ENCODE measurements at regions not wholly inside any gene's neighbourhood (a gene's known extent, or its start where the extent isn't known, plus 50 kb on each side); places are given as distances from the start of the nearest gene placed in this dataset.

DNA sequence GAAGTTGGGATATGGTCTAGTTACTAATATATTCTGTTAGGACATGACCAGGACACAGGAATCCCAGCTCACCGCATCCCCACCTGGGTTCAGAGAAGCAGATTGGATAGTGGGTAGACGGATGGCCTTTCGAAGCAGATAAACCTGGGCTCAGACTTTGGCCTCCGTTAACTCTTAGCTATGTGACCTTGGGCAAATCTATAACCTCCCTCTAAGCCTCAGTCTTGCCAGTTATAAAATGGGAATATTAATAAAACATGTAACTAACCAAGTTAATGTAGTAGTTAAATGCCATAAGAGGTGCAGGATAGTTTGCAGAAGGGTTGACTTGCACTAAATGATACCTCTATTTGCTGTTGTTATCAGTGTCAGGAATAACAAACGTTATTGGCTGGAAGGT is 127.6 kb upstream of the JCAD start:
- Mint-ChIP-seq H3K4me3 (no peak overlapping the region), H3K27me3 (peaks cover 10% of the 10 kb centered on the region), H3K27ac (no peak overlapping the region), H3K9me3 (no peaks in the 10 kb centered on the region), H3K36me3 (ENCODE audit: low read depth) (no peaks in the 10 kb centered on the region), H3K4me1 (ENCODE audit: low read depth) (no peaks in the 10 kb centered on the region)

DNA sequence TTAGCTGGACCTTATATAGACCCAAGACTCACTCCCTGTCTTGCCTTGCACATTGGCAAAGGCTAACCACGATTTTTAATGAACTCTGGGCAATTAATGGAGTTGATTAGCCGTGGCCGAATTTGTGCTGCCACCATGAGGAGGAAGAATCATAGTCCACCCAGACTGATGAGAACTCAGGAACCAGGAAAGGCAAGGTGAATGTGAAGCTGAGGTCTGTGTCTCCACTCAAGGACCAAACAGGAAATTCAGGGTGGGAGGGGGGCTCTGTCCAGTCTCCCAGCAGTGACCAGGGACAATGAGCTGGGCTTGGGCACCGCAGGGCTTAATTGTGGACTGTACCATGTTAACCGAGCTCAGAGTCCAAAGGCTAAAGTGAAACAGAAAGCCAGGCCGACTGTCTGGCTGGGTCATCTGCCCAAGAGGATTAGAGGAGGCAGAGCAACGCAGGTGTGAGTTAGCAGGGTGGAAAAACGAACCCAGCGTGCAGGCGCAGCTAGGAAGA is 127.0 kb upstream of the JCAD start:
- Mint-ChIP-seq H3K4me3 (no peak overlapping the region), H3K4me1 (ENCODE audit: low read depth) (no peaks in the 10 kb centered on the region), H3K36me3 (ENCODE audit: low read depth) (no peaks in the 10 kb centered on the region), H3K27ac (no peak overlapping the region), H3K9me3 (no peaks in the 10 kb centered on the region), H3K27me3 (peaks cover 10% of the 10 kb centered on the region)

DNA sequence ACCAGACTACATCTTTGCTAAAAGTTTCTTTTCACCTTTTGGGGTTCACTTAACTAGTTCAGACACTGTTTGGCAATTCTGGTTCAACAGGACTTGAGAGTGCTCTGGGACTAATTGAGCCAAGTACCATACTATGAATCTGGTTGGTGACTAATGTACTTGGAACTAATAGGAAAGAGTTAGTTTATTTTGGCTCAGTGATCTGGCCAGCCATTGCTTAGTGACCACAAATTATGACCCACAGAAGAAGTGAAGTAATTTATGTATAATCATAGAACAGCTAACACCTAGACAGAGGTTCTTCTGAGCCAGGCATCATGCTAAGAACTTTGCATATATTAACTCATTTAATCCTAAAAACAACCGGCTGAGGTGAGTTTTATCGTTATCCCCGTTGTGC is 126.5 kb upstream of the JCAD start:
- no peaks in the 10 kb centered on the region for H3K9me3 Mint-ChIP-seq
- H3K27me3 Mint-ChIP-seq = peaks cover 10% of the 10 kb centered on the region
- no peak overlapping the region for H3K4me3 Mint-ChIP-seq
- no peaks in the 10 kb centered on the region for H3K4me1 Mint-ChIP-seq (ENCODE audit: low read depth)
- H3K27ac Mint-ChIP-seq = no peak overlapping the region
- H3K36me3 Mint-ChIP-seq (ENCODE audit: low read depth) = no peaks in the 10 kb centered on the region

DNA sequence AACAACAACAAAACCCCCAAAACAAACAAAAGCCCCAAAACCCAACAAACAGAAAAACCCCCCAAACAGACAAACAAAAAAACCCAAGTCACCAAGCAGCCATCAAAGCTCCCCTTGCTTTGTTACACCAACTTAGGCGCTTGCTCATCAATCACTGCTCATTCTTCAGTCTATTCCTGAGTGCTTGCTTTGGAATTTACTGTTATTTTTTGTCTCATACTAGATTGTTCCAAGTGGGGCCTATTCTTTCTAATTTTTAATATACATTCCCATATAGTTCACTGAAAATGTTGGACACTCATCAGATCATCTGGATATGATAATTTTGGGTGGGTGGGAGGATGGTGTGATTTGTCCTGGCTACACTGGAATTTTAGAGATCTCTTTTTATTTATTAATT is 126.0 kb upstream of the JCAD start:
- H3K4me1 Mint-ChIP-seq (ENCODE audit: low read depth) = no peaks in the 10 kb centered on the region
- H3K27ac Mint-ChIP-seq = no peak overlapping the region
- H3K9me3 Mint-ChIP-seq = no peaks in the 10 kb centered on the region
- peaks cover 10% of the 10 kb centered on the region for H3K27me3 Mint-ChIP-seq
- H3K4me3 Mint-ChIP-seq = no peak overlapping the region
- H3K36me3 Mint-ChIP-seq (ENCODE audit: low read depth) = no peaks in the 10 kb centered on the region

DNA sequence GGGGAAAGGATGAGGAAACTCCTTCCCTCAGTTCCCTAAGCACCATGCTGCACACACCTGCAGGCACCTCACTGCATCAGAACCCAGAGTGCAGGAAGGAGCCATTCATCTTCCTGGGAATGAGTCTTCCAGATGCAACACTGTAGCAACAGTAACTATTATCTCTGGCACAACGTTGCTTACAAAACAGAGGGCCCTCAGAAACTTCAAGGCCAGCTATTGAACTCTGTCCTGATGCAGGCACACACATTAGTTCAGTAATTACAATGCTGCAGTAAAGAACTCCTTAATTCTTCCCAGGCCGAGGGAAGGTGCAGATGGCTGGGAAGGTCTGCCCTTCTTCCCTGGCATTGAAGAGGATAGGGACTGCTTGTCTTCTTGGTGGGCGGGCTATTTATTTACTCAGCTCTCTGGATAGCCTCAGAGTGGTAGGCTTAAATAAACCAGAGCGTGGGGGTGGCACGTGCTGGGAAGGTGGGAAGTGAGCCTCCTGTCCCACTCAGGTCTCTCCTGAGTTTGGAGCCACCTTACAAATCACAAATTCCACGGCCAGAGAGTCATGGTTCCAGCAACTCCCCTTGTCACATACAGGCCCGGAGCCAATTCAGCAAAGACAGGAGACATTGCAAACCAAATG is 125.1 kb upstream of the JCAD start:
- H3K4me1 Mint-ChIP-seq (ENCODE audit: low read depth) = no peaks in the 10 kb centered on the region
- H3K27me3 Mint-ChIP-seq = peaks cover 6% of the 10 kb centered on the region
- no peak overlapping the region for H3K27ac Mint-ChIP-seq
- no peaks in the 10 kb centered on the region for H3K36me3 Mint-ChIP-seq (ENCODE audit: low read depth)
- no peak overlapping the region for H3K4me3 Mint-ChIP-seq
- no peaks in the 10 kb centered on the region for H3K9me3 Mint-ChIP-seq

DNA sequence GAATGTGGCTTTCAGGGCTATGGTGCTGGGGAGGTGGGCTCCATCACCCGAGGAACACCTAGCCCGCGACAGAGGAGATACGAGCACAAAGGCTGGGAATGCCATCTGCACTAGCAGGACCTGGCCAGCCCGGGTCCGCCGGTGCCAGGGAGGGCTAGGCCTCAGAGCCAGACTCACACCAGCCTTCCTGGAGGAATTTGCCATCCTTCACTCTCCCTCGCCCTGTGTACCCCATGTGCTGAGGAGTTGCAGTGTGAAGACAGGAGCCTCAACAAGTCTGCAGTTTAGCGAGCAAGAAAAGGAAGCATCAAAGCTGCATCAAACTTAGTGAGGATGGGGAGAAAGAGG is 123.6 kb upstream of the JCAD start:
- no peak overlapping the region for H3K27ac Mint-ChIP-seq
- H3K36me3 Mint-ChIP-seq (ENCODE audit: low read depth) = no peaks in the 10 kb centered on the region
- H3K4me1 Mint-ChIP-seq (ENCODE audit: low read depth) = no peaks in the 10 kb centered on the region
- peaks cover 6% of the 10 kb centered on the region for H3K27me3 Mint-ChIP-seq
- H3K4me3 Mint-ChIP-seq = no peak overlapping the region
- H3K9me3 Mint-ChIP-seq = no peaks in the 10 kb centered on the region

DNA sequence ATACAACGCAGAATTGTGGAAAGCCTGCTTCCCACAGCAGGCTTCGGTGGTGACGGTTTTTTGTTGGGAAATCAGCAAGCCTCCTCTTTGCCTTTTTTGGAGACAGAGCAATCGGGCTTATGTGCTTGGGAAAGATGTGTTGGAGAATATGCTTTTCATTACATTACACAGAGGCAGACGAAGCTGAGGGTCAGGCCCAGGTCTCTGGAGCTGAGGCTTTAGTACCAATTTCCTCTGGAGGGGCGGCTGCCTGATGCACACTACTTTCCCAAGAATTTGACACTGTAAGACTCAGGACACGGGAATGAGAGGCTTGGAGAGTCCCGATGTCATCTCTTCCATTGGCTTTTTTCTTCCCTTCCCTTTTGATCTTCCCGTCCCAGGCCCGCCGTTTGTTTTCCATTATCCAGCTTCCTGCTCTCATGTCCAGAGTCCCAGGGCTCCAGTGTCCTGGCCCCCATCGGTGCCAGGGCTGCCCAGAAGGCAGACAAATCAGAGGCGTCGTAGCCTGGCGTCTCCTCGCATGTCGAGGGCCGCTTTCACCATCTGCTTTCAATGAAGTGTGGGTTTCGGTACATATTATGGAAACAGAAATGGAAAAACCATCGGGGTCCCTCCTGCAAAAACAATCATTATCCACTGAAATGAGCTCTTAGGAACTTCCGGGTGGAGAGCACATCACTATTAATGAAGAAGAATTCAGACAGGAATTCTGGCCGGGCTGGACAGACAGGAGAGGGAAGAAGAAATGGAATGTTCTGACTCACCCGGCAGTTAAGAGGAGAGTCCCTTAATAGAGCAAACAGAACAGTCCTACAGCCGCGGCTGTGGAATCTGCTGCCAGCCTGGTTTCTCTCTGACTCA is 123.0 kb upstream of the JCAD start:
- H3K9me3 Mint-ChIP-seq = no peaks in the 10 kb centered on the region
- no peak overlapping the region for H3K4me3 Mint-ChIP-seq
- H3K27ac Mint-ChIP-seq = no peak overlapping the region
- peaks cover 9% of the 10 kb centered on the region for H3K27me3 Mint-ChIP-seq
- no peaks in the 10 kb centered on the region for H3K4me1 Mint-ChIP-seq (ENCODE audit: low read depth)
- H3K36me3 Mint-ChIP-seq (ENCODE audit: low read depth) = no peaks in the 10 kb centered on the region

DNA sequence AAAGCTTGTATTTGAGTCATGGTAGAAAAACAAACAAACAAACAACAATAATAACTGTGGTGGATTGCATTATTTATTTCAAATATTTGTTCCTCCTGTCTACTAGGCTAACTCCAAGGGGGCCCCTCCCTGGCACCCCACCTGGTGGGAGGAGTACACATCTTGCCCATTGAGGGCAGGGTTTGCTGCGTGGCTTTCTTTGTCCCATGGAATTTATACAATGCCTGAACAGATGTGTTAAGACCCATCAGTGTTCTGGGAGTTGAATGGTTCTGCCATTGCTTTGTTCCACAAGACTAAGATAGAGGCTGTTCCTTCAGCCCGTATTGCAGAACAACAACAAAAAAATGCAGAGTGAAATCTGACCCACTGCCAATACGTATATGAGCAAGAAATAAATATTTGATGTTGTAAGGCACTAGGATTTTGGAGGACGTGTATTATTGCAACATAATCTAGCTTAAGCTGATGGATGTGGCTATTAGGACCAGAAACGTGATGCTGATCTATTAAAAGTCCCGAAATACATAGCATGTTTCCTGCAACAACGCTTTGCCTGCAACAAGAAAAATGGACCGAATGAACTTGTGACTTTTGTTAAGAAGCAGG is 119.1 kb upstream of the JCAD start:
- no peaks in the 10 kb centered on the region for H3K9me3 Mint-ChIP-seq
- no peak overlapping the region for H3K27ac Mint-ChIP-seq
- no peak overlapping the region for H3K4me3 Mint-ChIP-seq
- H3K36me3 Mint-ChIP-seq (ENCODE audit: low read depth) = no peaks in the 10 kb centered on the region
- no peaks in the 10 kb centered on the region for H3K4me1 Mint-ChIP-seq (ENCODE audit: low read depth)
- peaks cover 7% of the 10 kb centered on the region for H3K27me3 Mint-ChIP-seq

DNA sequence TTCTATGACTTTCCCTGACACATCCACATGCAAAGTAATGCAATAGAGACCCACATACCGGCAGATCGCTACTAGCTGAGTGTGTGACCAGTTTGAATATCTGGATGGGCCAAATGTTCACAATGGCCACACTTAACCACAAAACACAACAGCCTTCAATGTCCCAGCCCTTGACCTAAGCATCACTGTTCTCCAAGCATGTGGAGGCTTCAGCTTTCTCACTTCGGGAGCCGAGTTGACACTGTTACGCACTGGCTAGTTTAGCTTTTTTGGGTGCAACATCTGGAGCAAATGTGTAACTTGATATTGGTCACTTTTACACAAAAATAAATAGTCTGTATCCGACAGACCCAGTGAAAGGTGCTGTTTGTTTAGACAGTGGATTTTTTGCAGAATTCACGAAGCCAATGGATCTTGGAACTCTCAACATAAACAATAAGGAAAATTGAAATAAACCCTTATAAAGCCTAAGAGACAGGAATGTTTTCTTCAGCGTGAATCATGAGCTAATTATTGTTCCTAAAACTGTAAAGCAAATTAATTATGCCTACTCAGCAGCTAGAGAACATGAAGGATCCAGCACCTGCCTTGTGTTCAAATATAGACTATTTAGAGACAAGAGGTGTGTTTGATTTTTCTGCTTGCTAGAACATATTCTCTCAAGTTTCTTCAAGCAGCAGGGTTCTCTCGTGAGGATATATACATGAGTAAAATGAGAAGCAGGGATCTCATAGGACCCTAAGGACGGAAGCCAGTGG is 117.6 kb upstream of the JCAD start:
- H3K36me3 Mint-ChIP-seq (ENCODE audit: low read depth) = no peaks in the 10 kb centered on the region
- H3K9me3 Mint-ChIP-seq = no peaks in the 10 kb centered on the region
- no peaks in the 10 kb centered on the region for H3K4me1 Mint-ChIP-seq (ENCODE audit: low read depth)
- no peak overlapping the region for H3K4me3 Mint-ChIP-seq
- H3K27ac Mint-ChIP-seq = no peak overlapping the region
- peaks cover 7% of the 10 kb centered on the region for H3K27me3 Mint-ChIP-seq

DNA sequence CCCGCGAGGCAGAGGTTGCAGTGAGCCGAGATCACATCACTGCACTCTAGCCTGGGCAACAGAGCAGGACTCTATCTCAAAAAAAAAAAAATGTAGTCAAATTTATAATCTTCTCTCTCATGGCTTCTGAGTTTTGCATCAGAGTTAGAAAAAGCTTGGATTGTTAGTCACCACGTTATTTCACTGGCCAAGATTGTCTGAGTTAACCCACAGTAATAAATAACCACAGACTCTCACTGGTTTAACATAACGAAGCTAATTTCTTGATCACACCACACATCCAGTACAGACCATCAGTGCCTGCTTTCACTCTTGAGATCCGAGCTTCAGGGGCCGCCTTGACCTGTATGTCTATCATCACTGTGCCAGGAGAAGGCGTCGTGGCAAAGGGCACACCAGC is 116.8 kb upstream of the JCAD start:
- no peaks in the 10 kb centered on the region for H3K36me3 Mint-ChIP-seq (ENCODE audit: low read depth)
- no peak overlapping the region for H3K27ac Mint-ChIP-seq
- no peaks in the 10 kb centered on the region for H3K9me3 Mint-ChIP-seq
- H3K4me3 Mint-ChIP-seq = no peak overlapping the region
- H3K4me1 Mint-ChIP-seq (ENCODE audit: low read depth) = no peaks in the 10 kb centered on the region
- H3K27me3 Mint-ChIP-seq = peaks cover 7% of the 10 kb centered on the region

DNA sequence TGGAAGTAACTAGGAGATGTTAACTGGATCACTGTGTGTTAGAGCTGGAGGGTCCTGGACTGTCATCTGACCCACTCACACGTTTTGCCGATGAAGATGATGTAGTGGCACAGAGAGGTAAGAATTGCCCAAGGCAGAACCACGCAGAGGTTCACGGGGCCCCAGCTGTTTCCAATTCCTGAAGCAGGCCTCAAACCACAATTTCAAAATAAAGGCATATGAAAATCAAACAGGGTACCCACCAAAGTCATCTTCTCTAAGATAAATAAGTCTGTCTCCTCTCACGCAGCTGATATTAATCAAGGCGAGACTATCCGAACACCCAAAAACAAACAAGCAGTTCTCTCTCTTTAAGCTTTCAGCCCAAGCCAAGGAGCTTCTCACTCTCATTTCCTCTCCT is 113.3 kb upstream of the JCAD start:
- no peak overlapping the region for H3K4me3 Mint-ChIP-seq
- no peaks in the 10 kb centered on the region for H3K36me3 Mint-ChIP-seq (ENCODE audit: low read depth)
- no peak overlapping the region for H3K27ac Mint-ChIP-seq
- H3K4me1 Mint-ChIP-seq (ENCODE audit: low read depth) = no peaks in the 10 kb centered on the region
- no peaks in the 10 kb centered on the region for H3K9me3 Mint-ChIP-seq
- H3K27me3 Mint-ChIP-seq = peaks cover 16% of the 10 kb centered on the region

DNA sequence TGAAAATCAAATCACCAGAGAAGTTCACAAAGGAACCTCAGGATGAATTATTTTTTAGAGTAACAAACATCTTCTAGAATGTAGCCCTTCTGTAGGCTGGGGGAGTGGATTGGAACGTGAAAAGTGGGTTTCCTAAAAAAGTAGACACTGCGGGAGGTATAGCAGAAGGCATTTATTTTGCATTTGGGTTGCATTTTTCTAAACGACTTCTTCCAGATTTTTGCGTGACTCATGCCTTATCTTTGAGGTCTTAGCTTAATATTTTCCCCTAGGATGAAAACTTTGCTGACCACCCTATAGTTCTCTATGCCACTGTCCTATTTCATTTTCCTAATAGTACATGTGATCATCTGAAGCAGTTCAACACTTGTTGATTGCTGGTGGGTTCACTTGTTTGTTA is 112.7 kb upstream of the JCAD start:
- Mint-ChIP-seq H3K4me3 (no peak overlapping the region), H3K27me3 (peaks cover 18% of the 10 kb centered on the region), H3K9me3 (no peaks in the 10 kb centered on the region), H3K36me3 (ENCODE audit: low read depth) (no peaks in the 10 kb centered on the region), H3K4me1 (ENCODE audit: low read depth) (no peaks in the 10 kb centered on the region), H3K27ac (no peak overlapping the region)

DNA sequence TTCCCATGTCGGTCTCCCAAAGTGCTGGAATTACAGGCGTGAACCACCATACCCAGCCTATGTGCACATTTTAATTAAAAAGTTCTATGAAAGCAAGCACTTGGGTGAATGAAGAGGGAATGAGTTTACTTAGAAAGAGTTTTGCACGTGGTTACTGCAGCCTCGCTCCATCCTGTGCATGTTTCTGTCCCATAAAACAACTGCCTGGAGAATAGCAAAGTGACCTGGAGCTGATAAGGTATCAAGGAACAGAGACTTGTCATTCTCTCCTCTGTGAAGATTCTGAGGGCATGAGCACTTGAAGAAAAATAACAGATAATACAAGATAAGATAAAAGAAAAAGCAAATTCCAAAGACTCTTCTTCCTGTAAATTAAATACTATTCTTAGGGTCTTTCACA is 112.2 kb upstream of the JCAD start:
- Mint-ChIP-seq H3K27ac (no peak overlapping the region), H3K9me3 (no peaks in the 10 kb centered on the region), H3K27me3 (peaks cover 21% of the 10 kb centered on the region), H3K4me1 (ENCODE audit: low read depth) (no peaks in the 10 kb centered on the region), H3K36me3 (ENCODE audit: low read depth) (no peaks in the 10 kb centered on the region), H3K4me3 (no peak overlapping the region)

DNA sequence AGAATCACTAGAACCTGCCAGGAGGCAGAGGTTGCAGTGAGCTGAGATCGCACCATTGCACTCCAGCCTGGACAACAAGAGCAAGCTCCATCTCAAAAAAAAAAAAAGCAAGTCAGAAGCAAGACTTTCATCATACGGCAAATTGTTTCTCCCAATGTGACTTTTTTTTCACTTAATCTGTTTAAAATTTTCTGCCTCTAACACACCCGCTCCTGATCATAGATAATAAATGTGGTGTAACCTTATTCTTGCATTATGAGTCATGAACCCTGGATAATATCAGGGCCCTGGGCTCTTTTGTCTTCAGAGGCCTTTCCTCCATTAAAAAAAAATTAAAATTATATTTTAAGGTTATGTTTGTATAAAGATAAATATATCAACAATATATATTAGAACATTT is 111.4 kb upstream of the JCAD start:
- no peaks in the 10 kb centered on the region for H3K4me1 Mint-ChIP-seq (ENCODE audit: low read depth)
- H3K36me3 Mint-ChIP-seq (ENCODE audit: low read depth) = no peaks in the 10 kb centered on the region

DNA sequence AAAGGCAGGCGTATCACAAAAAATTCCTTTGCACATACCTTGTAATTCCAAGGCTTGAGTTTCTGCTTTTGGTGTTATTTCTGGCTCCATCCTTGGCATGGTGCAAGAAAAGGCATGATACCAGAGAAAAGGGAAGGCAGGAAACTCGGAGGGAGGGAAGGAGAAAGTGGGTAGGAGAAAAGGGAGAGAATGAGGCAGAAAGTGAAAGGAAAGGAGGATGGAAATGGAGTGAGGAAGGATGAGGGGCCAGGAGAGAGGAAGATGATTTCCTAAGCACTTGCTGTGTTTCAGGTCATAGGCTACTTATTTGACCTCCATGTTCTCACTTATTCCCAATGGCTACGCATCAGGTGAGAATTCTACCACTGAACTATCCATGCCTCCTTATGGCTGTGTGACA is 110.8 kb upstream of the JCAD start:
- Mint-ChIP-seq H3K27ac (no peak overlapping the region), H3K36me3 (ENCODE audit: low read depth) (no peaks in the 10 kb centered on the region), H3K4me3 (no peak overlapping the region), H3K4me1 (ENCODE audit: low read depth) (no peaks in the 10 kb centered on the region), H3K9me3 (no peaks in the 10 kb centered on the region), H3K27me3 (peaks cover 32% of the 10 kb centered on the region)

More for the DNA sequence above, 111.4 kb upstream of the JCAD start:
- Mint-ChIP-seq H3K4me3 (no peak overlapping the region), H3K9me3 (no peaks in the 10 kb centered on the region), H3K27me3 (peaks cover 26% of the 10 kb centered on the region), H3K27ac (no peak overlapping the region)

All from stimulated activated naive CD8-positive, alpha-beta T cell treated with anti-CD3 and anti-CD28 coated beads, Interleukin-15, Interleukin-2, amounts not matched to agents 100 ng/mL and 50 ng/mL, for 24 hours (primary cell).